HEK293T (cell line): ENCODE measurements at regions not wholly inside any gene's neighbourhood (a gene's known extent, or its start where the extent isn't known, plus 50 kb on each side); places are given as distances from the start of the nearest gene placed in this dataset.

Experiments
- FOXM1 ChIP-seq: fragments of 450-650 bp; IDR thresholded peaks from 2 replicates; pipeline ENCODE4 v1.6.1; 2017; ENCODE audit warnings: mild to moderate bottlenecking, borderline replicate concordance
- HDGF ChIP-seq: fragments of 450-650 bp; IDR thresholded peaks from 2 replicates; pipeline ENCODE4 v1.6.1; 2017; ENCODE audit warnings: antibody characterized with exemption, borderline replicate concordance
- LEF1 ChIP-seq: fragments of 450-650 bp; IDR thresholded peaks from 2 replicates; pipeline ENCODE4 v1.6.1; 2017; ENCODE audit warnings: mild to moderate bottlenecking, borderline replicate concordance
- NFRKB ChIP-seq: fragments of 450-650 bp; IDR thresholded peaks from 2 replicates; pipeline ENCODE4 v1.6.1; 2016; ENCODE audit warnings: mild to moderate bottlenecking, moderate library complexity
- SP1 ChIP-seq: fragments of 450-650 bp; IDR thresholded peaks from 2 replicates; pipeline ENCODE4 v1.6.1; 2017
- ZNF384 ChIP-seq: fragments of 450-650 bp; IDR thresholded peaks from 2 replicates; pipeline ENCODE4 v1.6.1; 2016

- no peak for TF ChIP-seq FOXM1
- no peak for TF ChIP-seq LEF1
- no peak for TF ChIP-seq ZNF384
- TF ChIP-seq SP1 = no peak
- no peak for TF ChIP-seq HDGF
- TF ChIP-seq NFRKB = no peak
Observed at GRCh38 chr6:133184798-133185372, 56.3 kb upstream of the EYA4 start.
